DND-41 (cell line): ENCODE measurements at regions not wholly inside any gene's neighbourhood (a gene's known extent, or its start where the extent isn't known, plus 50 kb on each side); places are given as distances from the start of the nearest gene placed in this dataset.

Source experiments
- CTCF ChIP-seq: IDR thresholded peaks from 2 replicates; pipeline ENCODE4 v1.5.1; 2012; ENCODE audit warnings: borderline replicate concordance, low read length, moderate library complexity, mild to moderate bottlenecking; ENCODE audit not compliant: poor library complexity, severe bottlenecking; ENCODE audit errors: extremely low read depth
- EZH2 ChIP-seq: IDR thresholded peaks from 3 replicates; pipeline ENCODE4 v1.6.1; 2012; ENCODE audit warnings: borderline replicate concordance, low read depth, mild to moderate bottlenecking, moderate library complexity, low read length, inconsistent platforms; ENCODE audit not compliant: severe bottlenecking

GRCh38 chr1:244330318-244330625, 121.4 kb downstream of the ADSS2 start:
- TF ChIP-seq CTCF (no peak), EZH2 (no peak)
